ENCODE measurements at regions not wholly inside any gene's neighbourhood (a gene's known extent, or its start where the extent isn't known, plus 50 kb on each side); places are given as distances from the start of the nearest gene placed in this dataset.
"Not testable (repeated sequence)": the region's sequence is repeated elsewhere in the genome, so short reads cannot be mapped to it uniquely, and the experiment has no call there.

- DNase-seq; H3K36me3 Mint-ChIP-seq; H3K4me1 Mint-ChIP-seq; H3K4me3 Mint-ChIP-seq; H3K9me3 Mint-ChIP-seq; ATAC-seq (ENCODE audit: low read depth in 2 of 2); H3K27ac Mint-ChIP-seq: not testable (repeated sequence)
- peaks cover 4 to 17% (median 13%) of the 10 kb centered on the region in 3 donors for H3K27me3 Mint-ChIP-seq
Observed at GRCh38 chr12:131344715-131345520, 366.0 kb upstream of the SFSWAP start.

GRCh38 chr12:131345521-131346436 is 365.1 kb upstream of the SFSWAP start:
- Mint-ChIP-seq H3K36me3 (no peaks in the 10 kb centered on the region), H3K4me3 (no peak overlapping the region), H3K27me3 (peaks cover 4 to 18% (median 8%) of the 10 kb centered on the region in 3 donors), H3K9me3 (peaks cover 0 to 5% (median 0%) of the 10 kb centered on the region in 7 donors), H3K27ac (no peak overlapping the region), H3K4me1 (peaks cover 0 to 4% (median 0%) of the 10 kb centered on the region in 3 donors)
- DNase-seq (no peak), ATAC-seq (ENCODE audit: low read depth in 2 of 2) (no peak)

DNA sequence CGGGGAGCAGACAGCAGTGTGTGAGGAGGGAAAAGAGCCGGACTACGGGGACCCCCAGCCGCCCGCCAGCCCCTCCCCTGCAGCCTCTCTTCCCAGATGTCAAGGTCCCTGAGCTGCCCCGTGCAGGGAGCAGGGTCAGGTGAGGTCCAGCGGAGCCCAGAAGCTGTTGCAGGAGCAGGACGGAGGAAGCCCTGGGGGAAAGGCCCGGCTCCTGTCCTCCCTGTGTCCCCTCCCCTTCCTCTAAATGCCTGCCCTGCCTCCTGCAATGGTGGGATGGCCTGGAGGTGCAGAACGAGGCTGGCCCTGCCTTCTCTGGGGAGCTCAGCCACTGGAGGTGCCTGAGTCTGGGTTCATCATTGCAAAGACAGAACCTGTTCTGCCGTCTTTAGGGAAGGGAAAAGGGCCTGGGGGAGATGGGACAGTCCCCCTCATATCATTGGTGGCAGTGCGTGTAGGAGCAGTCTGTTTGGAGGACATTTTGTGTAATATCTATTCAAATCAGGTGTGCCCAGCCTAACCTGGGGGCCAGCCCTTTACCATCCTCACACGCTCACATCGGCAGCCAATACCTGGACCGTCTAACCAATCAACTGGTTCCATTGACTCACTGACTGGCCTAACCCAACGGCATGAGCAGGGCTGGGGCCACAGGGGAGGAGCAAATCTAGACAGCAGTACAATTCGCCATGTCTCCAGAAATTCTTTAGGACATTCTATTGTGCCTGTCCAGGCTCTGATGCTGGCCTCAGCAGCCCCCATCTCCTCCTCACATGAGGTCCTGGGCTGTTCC is 364.1 kb upstream of the SFSWAP start:
- no peak for DNase-seq
- Mint-ChIP-seq H3K4me1 (peaks cover 0 to 4% (median 4%) of the 10 kb centered on the region in 3 donors), H3K27ac (no peak overlapping the region), H3K36me3 (no peaks in the 10 kb centered on the region), H3K9me3 (peaks cover 0 to 5% (median 3%) of the 10 kb centered on the region in 7 donors), H3K27me3 (peaks cover 4 to 18% (median 8%) of the 10 kb centered on the region in 3 donors), H3K4me3 (peak overlapping the region in 1 of 8 donors; percentile 9)
- no peak for ATAC-seq (ENCODE audit: low read depth in 2 of 2)

- H3K4me1 Mint-ChIP-seq: peaks cover 0 to 4% (median 4%) of the 10 kb centered on the region in 3 donors
- H3K27me3 Mint-ChIP-seq: peaks cover 4 to 18% (median 8%) of the 10 kb centered on the region in 3 donors
- no peaks in the 10 kb centered on the region for H3K36me3 Mint-ChIP-seq
- no peak overlapping the region for H3K27ac Mint-ChIP-seq
- peaks cover 0 to 8% (median 5%) of the 10 kb centered on the region in 7 donors for H3K9me3 Mint-ChIP-seq
- DNase-seq (no peak), ATAC-seq (ENCODE audit: low read depth in 2 of 2) (no peak)
- H3K4me3 Mint-ChIP-seq: peak overlapping the region in 1 of 8 donors; percentile 9
Observed at GRCh38 chr12:131347345-131347714, 363.6 kb upstream of the SFSWAP start.

DNA sequence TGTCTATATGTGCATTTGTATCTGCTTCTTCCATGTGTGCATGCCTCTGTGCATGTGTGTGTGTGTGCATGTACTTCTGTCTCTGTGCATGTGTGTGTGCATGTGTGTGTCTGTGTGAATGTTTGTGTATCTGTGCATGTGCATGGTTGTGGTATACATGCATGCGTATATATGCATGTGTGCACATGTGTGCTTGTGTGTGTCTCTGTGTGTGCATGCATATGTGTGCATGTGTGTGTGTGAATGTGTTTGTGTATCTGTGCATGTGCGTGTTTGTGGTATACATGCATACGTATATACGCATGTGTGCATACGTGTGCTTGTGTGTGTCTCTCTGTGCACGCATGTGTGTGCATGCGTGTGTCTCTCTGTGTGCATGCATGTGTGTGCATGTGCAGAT is 363.2 kb upstream of the SFSWAP start:
- peaks cover 0 to 4% (median 4%) of the 10 kb centered on the region in 3 donors for H3K4me1 Mint-ChIP-seq
- H3K4me3 Mint-ChIP-seq: no peak overlapping the region
- ATAC-seq (ENCODE audit: low read depth in 2 of 2) (no peak), DNase-seq (no peak)
- no peak overlapping the region for H3K27ac Mint-ChIP-seq
- no peaks in the 10 kb centered on the region for H3K36me3 Mint-ChIP-seq
- peaks cover 6 to 18% (median 8%) of the 10 kb centered on the region in 3 donors for H3K27me3 Mint-ChIP-seq
- peaks cover 0 to 10% (median 5%) of the 10 kb centered on the region in 7 donors for H3K9me3 Mint-ChIP-seq

DNA sequence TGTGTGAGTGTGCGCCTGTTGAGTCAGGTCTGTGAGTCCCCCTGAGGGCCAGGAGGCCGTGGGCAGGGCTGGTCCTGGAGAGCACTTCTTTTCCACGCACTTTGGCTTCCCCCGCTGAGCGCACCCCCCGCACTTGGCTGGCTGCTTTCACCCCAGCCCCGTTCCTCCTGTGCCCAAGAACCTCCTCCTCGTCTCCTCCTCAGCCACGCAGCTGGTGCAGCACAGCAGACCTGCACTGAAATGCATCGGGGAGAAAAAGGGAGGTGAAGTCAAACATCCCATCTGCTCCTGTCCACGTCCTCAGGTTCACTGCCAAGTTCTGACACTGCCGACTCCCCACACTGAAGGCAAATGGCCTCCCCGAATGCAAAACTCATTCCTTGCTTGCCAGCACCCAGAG is 362.7 kb upstream of the SFSWAP start:
- no peak for ATAC-seq (ENCODE audit: low read depth in 2 of 2)
- Mint-ChIP-seq H3K9me3 (peaks cover 0 to 11% (median 5%) of the 10 kb centered on the region in 7 donors), H3K4me1 (peaks cover 0 to 4% (median 4%) of the 10 kb centered on the region in 3 donors), H3K27me3 (peaks cover 8 to 18% (median 11%) of the 10 kb centered on the region in 3 donors), H3K36me3 (no peaks in the 10 kb centered on the region), H3K27ac (peak overlapping the region in 1 of 6 donors; percentile 75), H3K4me3 (no peak overlapping the region)
- DNase-seq: no peak

- ATAC-seq (ENCODE audit: low read depth in 2 of 2): no peak
- DNase-seq: no peak
- Mint-ChIP-seq H3K4me3 (no peak overlapping the region), H3K27ac (peak overlapping the region in 1 of 6 donors; percentile 75), H3K4me1 (peaks cover 0 to 4% (median 4%) of the 10 kb centered on the region in 3 donors), H3K9me3 (peaks cover 0 to 11% (median 5%) of the 10 kb centered on the region in 7 donors), H3K27me3 (peaks cover 8 to 18% (median 12%) of the 10 kb centered on the region in 3 donors), H3K36me3 (no peaks in the 10 kb centered on the region)
Observed at GRCh38 chr12:131348646-131349045, 362.2 kb upstream of the SFSWAP start.

GRCh38 chr12:131349397-131350127 is 361.3 kb upstream of the SFSWAP start:
- Mint-ChIP-seq H3K27ac (no peak overlapping the region), H3K4me3 (no peak overlapping the region), H3K4me1 (peaks cover 0 to 4% (median 4%) of the 10 kb centered on the region in 3 donors), H3K36me3 (no peaks in the 10 kb centered on the region), H3K27me3 (peaks cover 14 to 24% (median 17%) of the 10 kb centered on the region in 3 donors), H3K9me3 (peaks cover 0 to 11% (median 5%) of the 10 kb centered on the region in 7 donors)
- DNase-seq (no peak), ATAC-seq (ENCODE audit: low read depth in 2 of 2) (no peak)

- Mint-ChIP-seq H3K4me1 (peaks cover 0 to 4% (median 4%) of the 10 kb centered on the region in 3 donors), H3K9me3 (peaks cover 0 to 11% (median 5%) of the 10 kb centered on the region in 7 donors), H3K27me3 (peaks cover 24 to 38% (median 26%) of the 10 kb centered on the region in 3 donors), H3K27ac (peak overlapping the region in 1 of 6 donors; percentile 20), H3K4me3 (no peak overlapping the region), H3K36me3 (no peaks in the 10 kb centered on the region)
- no peak for DNase-seq
- ATAC-seq (ENCODE audit: low read depth in 2 of 2): no peak
Observed at GRCh38 chr12:131350943-131351318, 360.0 kb upstream of the SFSWAP start.

- DNase-seq: no peak
- Mint-ChIP-seq H3K9me3 (peaks cover 0 to 11% (median 5%) of the 10 kb centered on the region in 7 donors), H3K4me1 (peaks cover 0 to 4% (median 4%) of the 10 kb centered on the region in 3 donors), H3K36me3 (no peaks in the 10 kb centered on the region), H3K27ac (no peak overlapping the region), H3K4me3 (no peak overlapping the region), H3K27me3 (peaks cover 25 to 42% (median 32%) of the 10 kb centered on the region in 3 donors)
- peak in 1 of 2 donors; percentile 35 for ATAC-seq (ENCODE audit: low read depth in 2 of 2)
Observed at GRCh38 chr12:131351319-131352028, 359.4 kb upstream of the SFSWAP start.

DNA sequence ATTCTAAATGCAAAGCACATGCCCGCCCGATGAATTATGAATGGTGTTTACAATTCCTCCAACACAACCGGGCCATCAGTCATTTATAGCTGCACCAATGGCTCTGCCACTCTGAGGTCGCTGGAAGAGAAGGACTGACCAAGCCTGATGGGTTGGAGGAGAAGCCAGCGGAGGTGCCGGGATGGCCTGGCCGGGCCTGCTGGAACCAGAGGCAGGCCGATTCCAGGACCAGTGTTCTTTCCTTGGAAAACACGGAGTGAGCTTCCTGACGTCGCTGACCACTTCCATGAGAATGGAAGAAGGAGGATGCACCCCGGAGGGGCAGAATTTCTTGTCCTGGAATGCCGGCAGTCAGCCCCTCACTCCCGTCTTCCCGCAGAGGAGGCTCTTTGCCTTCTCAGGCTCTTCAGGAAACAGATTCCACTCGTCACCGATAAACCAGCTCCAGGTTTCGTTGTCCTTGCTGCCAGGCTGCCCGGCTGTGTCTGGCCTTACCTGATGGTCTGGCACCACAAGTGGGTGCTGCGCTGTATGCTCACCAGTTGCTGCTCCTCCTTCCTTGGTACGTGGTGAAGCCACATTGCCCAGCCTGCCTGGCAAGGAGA is 358.5 kb upstream of the SFSWAP start:
- Mint-ChIP-seq H3K36me3 (no peaks in the 10 kb centered on the region), H3K4me1 (peaks cover 0 to 4% (median 4%) of the 10 kb centered on the region in 3 donors), H3K27ac (no peak overlapping the region), H3K27me3 (peaks cover 32 to 48% (median 40%) of the 10 kb centered on the region in 3 donors), H3K4me3 (no peak overlapping the region), H3K9me3 (peaks cover 0 to 11% (median 5%) of the 10 kb centered on the region in 7 donors)
- no peak for ATAC-seq (ENCODE audit: low read depth in 2 of 2)
- DNase-seq: no peak

Measured in naive B cell (primary cell).